CD4-positive, alpha-beta T cell treated with Interleukin-1 beta for 1 hour (primary cell): ENCODE measurements at regions not wholly inside any gene's neighbourhood (a gene's known extent, or its start where the extent isn't known, plus 50 kb on each side); places are given as distances from the start of the nearest gene placed in this dataset.

Experiments
- DNase-seq, 2 donors: peaks; one replicate each; pipeline ENCODE4 v3.0.0-alpha.2; 2020 to 2022

GRCh38 chr1:95435611-95436010 is 201.6 kb downstream of the RWDD3 start:
- DNase-seq: no peak

- no peak for DNase-seq
Measured at GRCh38 chr1:95437011-95437410, 203.0 kb downstream of the RWDD3 start.

GRCh38 chr1:95437781-95438180 is 203.8 kb downstream of the RWDD3 start:
- DNase-seq: no peak

GRCh38 chr1:95438218-95438948 is 204.4 kb downstream of the RWDD3 start:
- no peak for DNase-seq

GRCh38 chr1:95440511-95440910 is 206.5 kb downstream of the RWDD3 start:
- no peak for DNase-seq

GRCh38 chr1:95449516-95449915 is 215.5 kb downstream of the RWDD3 start:
- no peak for DNase-seq

- DNase-seq: no peak
Measured at GRCh38 chr1:95451054-95451453, 217.0 kb downstream of the RWDD3 start.

GRCh38 chr1:95451904-95452303 is 217.9 kb downstream of the RWDD3 start:
- no peak for DNase-seq

- DNase-seq: no peak
Measured at GRCh38 chr1:95453053-95453452, 219.0 kb downstream of the RWDD3 start.

- DNase-seq: no peak
Measured at GRCh38 chr1:95467036-95467435, 233.0 kb downstream of the RWDD3 start.

- no peak for DNase-seq
Measured at GRCh38 chr1:95475686-95476457, 241.9 kb downstream of the RWDD3 start.

- no peak for DNase-seq
Measured at GRCh38 chr1:95496307-95496706, 262.3 kb downstream of the RWDD3 start.

GRCh38 chr1:95496773-95497172 is 262.8 kb downstream of the RWDD3 start:
- no peak for DNase-seq

- DNase-seq: no peak
Measured at GRCh38 chr1:95497566-95497965, 263.6 kb downstream of the RWDD3 start.

- no peak for DNase-seq
Measured at GRCh38 chr1:95503278-95504030, 269.4 kb downstream of the RWDD3 start.

GRCh38 chr1:95504321-95504720 is 270.3 kb downstream of the RWDD3 start:
- no peak for DNase-seq

- DNase-seq: no peak
Measured at GRCh38 chr1:95506736-95507414, 272.9 kb downstream of the RWDD3 start.

GRCh38 chr1:95509989-95510388 is 276.0 kb downstream of the RWDD3 start:
- DNase-seq: no peak

GRCh38 chr1:95512925-95513324 is 278.9 kb downstream of the RWDD3 start:
- DNase-seq: no peak

GRCh38 chr1:95517506-95517905 is 283.5 kb downstream of the RWDD3 start:
- DNase-seq: no peak

GRCh38 chr1:95518310-95518709 is 284.3 kb downstream of the RWDD3 start:
- DNase-seq: no peak

GRCh38 chr1:95520390-95520789 is 286.4 kb downstream of the RWDD3 start:
- no peak for DNase-seq

GRCh38 chr1:95532335-95532734 is 298.3 kb downstream of the RWDD3 start:
- no peak for DNase-seq
